HL-60 (cell line): ENCODE measurements at regions not wholly inside any gene's neighbourhood (a gene's known extent, or its start where the extent isn't known, plus 50 kb on each side); places are given as distances from the start of the nearest gene placed in this dataset.

Source experiments
- CTCF ChIP-seq: IDR thresholded peaks from one replicate; pipeline ENCODE4 v1.5.1; 2011; ENCODE audit warnings: low read length, control low read depth, inconsistent platforms; ENCODE audit not compliant: insufficient read depth
- POLR2AphosphoS5 ChIP-seq: IDR thresholded peaks from 2 replicates; pipeline ENCODE4 v1.6.1; 2012; ENCODE audit warnings: low read depth

DNA sequence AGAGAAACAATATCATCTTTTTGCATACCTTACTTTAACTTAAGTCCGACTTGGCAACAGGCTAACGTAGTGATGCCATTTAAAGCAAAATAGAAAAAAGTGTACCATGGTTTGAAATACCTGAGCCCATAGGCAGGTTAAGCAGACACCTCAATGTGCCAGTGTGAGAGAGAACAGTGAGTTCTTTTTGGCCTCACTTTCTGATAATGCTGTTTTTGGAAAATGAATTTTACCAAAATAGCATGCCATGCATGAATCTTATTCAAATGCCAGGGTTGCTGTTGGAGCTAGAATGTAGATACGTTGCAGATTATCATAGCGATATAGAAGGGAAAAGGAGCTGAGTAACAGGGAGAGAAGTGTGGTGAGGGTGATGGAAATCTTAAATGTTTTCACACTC lies 170.2 kb downstream of the OTOR start:
- TF ChIP-seq CTCF (no peak), POLR2AphosphoS5 (no peak)
